NB4 (cell line): ENCODE measurements at regions not wholly inside any gene's neighbourhood (a gene's known extent, or its start where the extent isn't known, plus 50 kb on each side); places are given as distances from the start of the nearest gene placed in this dataset.

ENCODE experiments used
- DNase-seq: peaks from one replicate; pipeline ENCODE4 v3.0.0; 2010; ENCODE audit warnings: low read depth
- H3K4me3 ChIP-seq: one replicate; pipeline ENCODE4 v1.5.1; 2011; ENCODE audit warnings: mild to moderate bottlenecking, low read depth, low read length, moderate library complexity
- CTCF ChIP-seq: IDR thresholded peaks from one replicate; pipeline ENCODE4 v1.5.1; 2012; ENCODE audit warnings: low read depth, low read length
- MYC ChIP-seq: IDR thresholded peaks from 2 replicates; pipeline ENCODE4 v1.6.1; 2011; ENCODE audit warnings: low read depth, low read length
- POLR2A ChIP-seq: IDR thresholded peaks from 2 replicates; pipeline ENCODE4 v1.6.1; 2011; ENCODE audit warnings: mild to moderate bottlenecking; ENCODE audit not compliant: insufficient read length; ENCODE audit errors: extremely low read depth
- TF ChIP-seq, protein P1 (sequence below): IDR thresholded peaks from 2 replicates; pipeline ENCODE4 v1.6.1; 2011; ENCODE audit warnings: low read depth, low read length

GRCh38 chr4:104726002-104726401, 231.3 kb upstream of the CXXC4 start:
- no peak for TF ChIP-seq MYC
- TF ChIP-seq POLR2A: no peak
- TF ChIP-seq, protein P1, sequence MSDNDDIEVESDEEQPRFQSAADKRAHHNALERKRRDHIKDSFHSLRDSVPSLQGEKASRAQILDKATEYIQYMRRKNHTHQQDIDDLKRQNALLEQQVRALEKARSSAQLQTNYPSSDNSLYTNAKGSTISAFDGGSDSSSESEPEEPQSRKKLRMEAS: no peak
- TF ChIP-seq CTCF: no peak
- no peak overlapping the region for H3K4me3 ChIP-seq
- DNase-seq: no peak

GRCh38 chr4:104727643-104728042, 232.9 kb upstream of the CXXC4 start:
- H3K4me3 ChIP-seq: no peak overlapping the region
- DNase-seq: no peak
- TF ChIP-seq CTCF (no peak), POLR2A (no peak), MYC (no peak)
- TF ChIP-seq, protein P1: no peak

GRCh38 chr4:104728380-104729122, 233.9 kb upstream of the CXXC4 start:
- H3K4me3 ChIP-seq: no peak overlapping the region
- DNase-seq: no peak
- no peak for TF ChIP-seq MYC

GRCh38 chr4:104732766-104733165, 238.1 kb upstream of the CXXC4 start:
- TF ChIP-seq POLR2A: no peak
- H3K4me3 ChIP-seq: no peak overlapping the region
- no peak for DNase-seq

GRCh38 chr4:104735174-104735573, 240.5 kb upstream of the CXXC4 start:
- no peak overlapping the region for H3K4me3 ChIP-seq
- no peak for TF ChIP-seq POLR2A
- TF ChIP-seq, protein P1: no peak
- TF ChIP-seq CTCF: no peak
- TF ChIP-seq MYC: no peak
- DNase-seq: no peak

GRCh38 chr4:104740161-104740560, 245.5 kb upstream of the CXXC4 start:
- no peak overlapping the region for H3K4me3 ChIP-seq
- no peak for DNase-seq
- TF ChIP-seq CTCF (no peak), POLR2A (no peak), MYC (no peak)
- TF ChIP-seq, protein P1: no peak

GRCh38 chr4:104743215-104743653, 248.5 kb upstream of the CXXC4 start:
- DNase-seq: peak; percentile 29
- H3K4me3 ChIP-seq: no peak overlapping the region

More at GRCh38 chr4:104743215-104743653, 248.5 kb upstream of the CXXC4 start:
- TF ChIP-seq POLR2A (no peak), MYC (no peak), CTCF (no peak)
- TF ChIP-seq, protein P1: no peak
